Neuronal stem cell (in vitro differentiated cells): ENCODE measurements at regions not wholly inside any gene's neighbourhood (a gene's known extent, or its start where the extent isn't known, plus 50 kb on each side); places are given as distances from the start of the nearest gene placed in this dataset.
"Not testable (repeated sequence)": the region's sequence is repeated elsewhere in the genome, so short reads cannot be mapped to it uniquely, and the experiment has no call there.

Experiments used
- DNase-seq: peaks from one replicate; pipeline ENCODE4 v3.0.0-alpha.2; 2013; ENCODE audit warnings: low spot score
- H2AFZ ChIP-seq: one replicate; pipeline ENCODE4 v1.6.1; 2013; ENCODE audit warnings: mild to moderate bottlenecking, low read length, inconsistent platforms
- H2AK5ac ChIP-seq: 2 replicates; pipeline ENCODE4 v1.6.1; 2013; ENCODE audit warnings: low read depth, mild to moderate bottlenecking, inconsistent platforms, low read length, moderate library complexity, mixed read lengths
- H2BK120ac ChIP-seq: 2 replicates; pipeline ENCODE4 v1.6.1; 2013; ENCODE audit warnings: low read depth, mild to moderate bottlenecking, inconsistent platforms, low read length, moderate library complexity, mixed read lengths
- H2BK12ac ChIP-seq: one replicate; pipeline ENCODE4 v1.6.1; 2013; ENCODE audit warnings: low read length, inconsistent platforms
- H2BK15ac ChIP-seq: 2 replicates; pipeline ENCODE4 v1.6.1; 2013; ENCODE audit warnings: mild to moderate bottlenecking, low read length, inconsistent platforms, mixed read lengths
- H2BK5ac ChIP-seq: one replicate; pipeline ENCODE4 v1.6.1; 2013; ENCODE audit warnings: inconsistent platforms, mild to moderate bottlenecking, low read length, moderate library complexity
- H3K14ac ChIP-seq: one replicate; pipeline ENCODE4 v1.6.1; 2013; ENCODE audit warnings: low read length, inconsistent platforms
- H3K18ac ChIP-seq: 2 replicates; pipeline ENCODE4 v1.6.1; 2013; ENCODE audit warnings: low read length, inconsistent platforms
- H3K23ac ChIP-seq: 2 replicates; pipeline ENCODE4 v1.6.1; 2013; ENCODE audit warnings: low read depth, mild to moderate bottlenecking, mixed read lengths, low read length, inconsistent platforms; ENCODE audit not compliant: poor library complexity
- H3K27ac ChIP-seq: replicated peaks from 3 replicates; pipeline ENCODE4 v1.5.1; 2013; ENCODE audit warnings: low read length, inconsistent platforms
- H3K27me3 ChIP-seq, 3 experiments: 2 replicates each; pipeline ENCODE4 v1.6.1; 2013; ENCODE audit warnings: low read length in 3 of 3, mild to moderate bottlenecking in 2 of 3, inconsistent platforms in 1 of 3, low read depth in 1 of 3, mixed read lengths in 1 of 3, moderate library complexity in 1 of 3; ENCODE audit not compliant: control insufficient read depth in 3 of 3, insufficient read depth in 3 of 3
- H3K36me3 ChIP-seq, 2 donors: replicated peaks in 1 of 2; 2 replicates each; pipeline ENCODE4 v1.6.1; 2013; ENCODE audit warnings: low read length in 2 of 2; ENCODE audit not compliant: control insufficient read depth in 2 of 2, insufficient read depth in 2 of 2
- H3K4ac ChIP-seq: 2 replicates; pipeline ENCODE4 v1.6.1; 2013; ENCODE audit warnings: inconsistent platforms, mild to moderate bottlenecking, low read length, moderate library complexity
- H3K4me1 ChIP-seq, 2 donors: 1 replicate in 1 of 2; 2 replicates in 1 of 2; pipeline ENCODE4 v1.6.1; 2013; ENCODE audit warnings: low read length in 2 of 2, low read depth in 1 of 2; ENCODE audit not compliant: control insufficient read depth in 2 of 2, insufficient read depth in 1 of 2
- H3K4me2 ChIP-seq: one replicate; pipeline ENCODE4 v1.6.1; 2013; ENCODE audit warnings: mild to moderate bottlenecking, low read length, inconsistent platforms; ENCODE audit not compliant: insufficient read depth, poor library complexity, severe bottlenecking
- H3K4me3 ChIP-seq, 2 donors: 2 replicates each; pipeline ENCODE4 v1.5.1; 2013; ENCODE audit warnings: low read length in 2 of 2, mild to moderate bottlenecking in 2 of 2, inconsistent platforms in 1 of 2, moderate library complexity in 1 of 2
- H3K79me1 ChIP-seq: one replicate; pipeline ENCODE4 v1.6.1; 2013; ENCODE audit warnings: low read depth, mild to moderate bottlenecking, inconsistent platforms, low read length, moderate library complexity
- H3K9ac ChIP-seq: one replicate; pipeline ENCODE4 v1.6.1; 2013; ENCODE audit warnings: mild to moderate bottlenecking, low read depth, low read length, inconsistent platforms; ENCODE audit not compliant: poor library complexity
- H3K9me3 ChIP-seq, 2 donors: replicated peaks in 1 of 2; 2 replicates each; pipeline versions ENCODE3 to v1.6.1; 2013; ENCODE audit warnings: low read length in 2 of 2, mild to moderate bottlenecking in 2 of 2, inconsistent platforms in 1 of 2, low read depth in 1 of 2, mixed read lengths in 1 of 2, moderate library complexity in 1 of 2; ENCODE audit not compliant: control insufficient read depth in 2 of 2, insufficient read depth in 1 of 2
- H4K8ac ChIP-seq: one replicate; pipeline ENCODE4 v1.6.1; 2013; ENCODE audit warnings: low read depth, mild to moderate bottlenecking, inconsistent platforms, low read length, moderate library complexity
- H4K91ac ChIP-seq: one replicate; pipeline ENCODE4 v1.6.1; 2013; ENCODE audit warnings: low read length, low read depth, mild to moderate bottlenecking, inconsistent platforms; ENCODE audit not compliant: poor library complexity
- WGBS, 2 donors: extraction: QIAGEN DNeasy Blood & Tissue Kit; methylation state at CpG; one replicate each; pipeline ENCODE4 v1.1.7; 2013; ENCODE audit warnings: missing lambda C conversion rate in 2 of 2, mixed read lengths in 1 of 2; ENCODE audit not compliant: insufficient read length in 2 of 2, insufficient replicate concordance in 1 of 2; ENCODE audit errors: extremely low coverage in 2 of 2; 5-methylcytosine and 5-hydroxymethylcytosine counted together

DNA sequence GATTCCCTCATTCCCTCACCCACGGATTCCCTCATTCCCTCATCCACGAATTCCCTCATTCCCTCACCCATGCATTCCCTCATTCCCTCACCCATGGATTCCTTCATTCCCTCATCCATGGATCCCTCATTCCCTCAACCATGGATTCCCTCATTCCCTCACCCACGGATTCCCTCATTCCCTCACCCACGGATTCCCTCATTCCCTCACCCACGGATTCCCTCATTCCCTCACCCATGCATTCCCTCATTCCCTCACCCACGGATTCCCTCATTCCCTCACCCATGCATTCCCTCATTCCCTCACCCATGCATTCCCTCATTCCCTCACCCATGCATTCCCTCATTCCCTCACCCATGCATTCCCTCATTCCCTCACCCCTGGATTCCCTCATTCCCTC lies 238.0 kb downstream of the TTLL2 start:
- H2BK5ac ChIP-seq, H2BK12ac ChIP-seq, H3K14ac ChIP-seq, H3K4me2 ChIP-seq, H2BK120ac ChIP-seq, H2AFZ ChIP-seq, H3K9me3 ChIP-seq, H4K91ac ChIP-seq, DNase-seq, H3K18ac ChIP-seq, H2BK15ac ChIP-seq, H3K79me1 ChIP-seq, H3K27ac ChIP-seq, H3K27me3 ChIP-seq, H3K4me3 ChIP-seq, H2AK5ac ChIP-seq, H3K4ac ChIP-seq, H3K36me3 ChIP-seq, H4K8ac ChIP-seq, H3K9ac ChIP-seq, H3K23ac ChIP-seq: not testable (repeated sequence)
- peaks cover 24 to 25% of the 10 kb centered on the region in 2 donors for H3K4me1 ChIP-seq
- WGBS, 2 donors: 64 to 75% methylated on average over 2 of the region's 6 CpGs

DNA sequence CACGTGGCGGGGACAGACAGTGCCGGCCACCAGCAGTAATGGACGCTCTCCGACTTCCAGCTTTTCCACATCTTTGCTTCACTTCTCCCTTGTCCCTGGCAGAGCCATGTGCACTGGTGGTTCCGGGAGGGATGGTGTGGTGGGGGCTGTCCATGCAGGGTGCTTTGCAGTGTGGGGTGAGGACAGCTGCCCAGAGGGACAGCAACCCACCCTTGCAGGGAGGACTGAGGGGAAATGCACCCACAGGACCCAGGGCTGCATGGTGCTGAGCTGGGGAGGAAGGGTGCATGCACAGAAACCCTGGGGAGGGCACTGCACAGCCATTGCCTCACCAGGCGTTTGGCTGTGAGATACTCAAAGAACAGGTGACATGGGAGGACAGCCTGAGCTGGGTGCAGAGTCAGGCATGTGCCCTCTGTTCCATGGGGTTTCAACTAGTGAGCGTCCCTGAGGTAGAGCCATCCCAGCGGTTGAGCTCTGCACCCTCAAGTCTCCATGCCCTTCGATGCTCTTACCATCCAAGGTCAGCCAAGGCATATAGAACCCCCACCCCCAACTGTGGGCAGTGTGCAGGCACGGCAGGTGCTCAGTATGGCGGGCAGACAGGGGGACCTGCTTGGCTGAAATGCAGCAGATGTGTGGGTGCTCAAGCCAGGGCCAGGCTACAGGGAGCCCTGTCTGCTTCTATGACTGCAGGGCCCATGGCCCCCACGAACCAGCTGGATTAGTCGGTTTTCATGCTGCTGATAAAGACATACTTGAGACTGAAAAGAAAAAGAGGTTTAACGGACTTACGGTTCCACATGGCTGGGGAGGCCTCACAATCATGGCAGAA lies 239.7 kb downstream of the TTLL2 start:
- peak overlapping the region; percentile 86 for H3K23ac ChIP-seq
- H2BK15ac ChIP-seq: peak overlapping the region; percentile 78
- H2BK5ac ChIP-seq: peak overlapping the region; percentile 40
- no peaks in the 10 kb centered on the region for H3K79me1 ChIP-seq
- peak overlapping the region; percentile 95 for H2AK5ac ChIP-seq
- H3K4me2 ChIP-seq: no peak overlapping the region
- peak overlapping the region; percentile 85 for H3K18ac ChIP-seq
- H4K91ac ChIP-seq: peak overlapping the region; percentile 90
- no peak overlapping the region for H3K27ac ChIP-seq
- peak overlapping the region; percentile 91 for H2BK12ac ChIP-seq
- H3K14ac ChIP-seq: peak overlapping the region; percentile 64
- peaks cover 0 to 4% of the 10 kb centered on the region in 2 donors for H3K9me3 ChIP-seq
- H3K36me3 ChIP-seq: no peaks in the 10 kb centered on the region
- H3K4me1 ChIP-seq: peaks cover 15 to 18% of the 10 kb centered on the region in 2 donors
- H3K9ac ChIP-seq: no peak overlapping the region
- H3K4me3 ChIP-seq: peak overlapping the region in 1 of 2 donors; percentile 12
- H4K8ac ChIP-seq: no peak overlapping the region
- H3K4ac ChIP-seq: peak overlapping the region; percentile 80
- H2AFZ ChIP-seq: no peak overlapping the region
- WGBS, 2 donors: no CpG with 5 or more reads among the region's 16 CpGs
- peak overlapping the region; percentile 32 for H2BK120ac ChIP-seq
- H3K27me3 ChIP-seq: no peaks in the 10 kb centered on the region
- no peak for DNase-seq

GRCh38 chr6:167565388-167565787 lies 240.5 kb downstream of the TTLL2 start:
- no peak overlapping the region for H3K27ac ChIP-seq

GRCh38 chr6:167565884-167566599 lies 241.2 kb downstream of the TTLL2 start:
- no peak overlapping the region for H2BK12ac ChIP-seq
- H2BK15ac ChIP-seq: peak overlapping the region; percentile 2
- no peak overlapping the region for H3K9ac ChIP-seq
- no peak overlapping the region for H4K91ac ChIP-seq
- H3K27ac ChIP-seq: no peak overlapping the region
- no peaks in the 10 kb centered on the region for H3K79me1 ChIP-seq
- peak overlapping the region; percentile 97 for H2AK5ac ChIP-seq
- H3K4ac ChIP-seq: no peak overlapping the region
- peak; percentile 21 for DNase-seq
- peaks cover 9 to 13% of the 10 kb centered on the region in 2 donors for H3K4me1 ChIP-seq
- no peak overlapping the region for H2BK120ac ChIP-seq
- H3K4me2 ChIP-seq: no peak overlapping the region
- H3K27me3 ChIP-seq: no peaks in the 10 kb centered on the region
- no peak overlapping the region for H4K8ac ChIP-seq
- peak overlapping the region; percentile 77 for H2AFZ ChIP-seq
- peak overlapping the region; percentile 84 for H3K18ac ChIP-seq
- peaks cover 0 to 4% of the 10 kb centered on the region in 2 donors for H3K9me3 ChIP-seq
- peak overlapping the region; percentile 26 for H3K14ac ChIP-seq
- no peak overlapping the region for H3K23ac ChIP-seq
- no peak overlapping the region for H3K4me3 ChIP-seq
- WGBS, 2 donors: no CpG with 5 or more reads among the region's 18 CpGs
- H2BK5ac ChIP-seq: peak overlapping the region; percentile 7
- no peaks in the 10 kb centered on the region for H3K36me3 ChIP-seq

More at GRCh38 chr6:167565388-167565787, 240.5 kb downstream of the TTLL2 start:
- DNase-seq: no peak
- H2AK5ac ChIP-seq: no peak overlapping the region
- H3K79me1 ChIP-seq: no peaks in the 10 kb centered on the region
- H3K36me3 ChIP-seq: no peaks in the 10 kb centered on the region
- no peak overlapping the region for H3K4me2 ChIP-seq
- no peak overlapping the region for H2BK15ac ChIP-seq
- peaks cover 9 to 13% of the 10 kb centered on the region in 2 donors for H3K4me1 ChIP-seq
- H3K9me3 ChIP-seq: peaks cover 0 to 4% of the 10 kb centered on the region in 2 donors
- H2AFZ ChIP-seq: peak overlapping the region; percentile 77
- no peak overlapping the region for H3K4me3 ChIP-seq
- H3K14ac ChIP-seq: no peak overlapping the region
- no CpG with 5 or more reads among the region's 3 CpGs for WGBS, 2 donors
- H2BK120ac ChIP-seq: no peak overlapping the region
- no peak overlapping the region for H3K9ac ChIP-seq
- no peak overlapping the region for H4K91ac ChIP-seq
- H3K23ac ChIP-seq: no peak overlapping the region
- no peak overlapping the region for H2BK12ac ChIP-seq
- H3K18ac ChIP-seq: no peak overlapping the region
- H3K4ac ChIP-seq: no peak overlapping the region
- H3K27me3 ChIP-seq: no peaks in the 10 kb centered on the region
- H2BK5ac ChIP-seq: no peak overlapping the region
- H4K8ac ChIP-seq: no peak overlapping the region
